ENCODE measurements at regions not wholly inside any gene's neighbourhood (a gene's known extent, or its start where the extent isn't known, plus 50 kb on each side); places are given as distances from the start of the nearest gene placed in this dataset.

- no peak for TF ChIP-seq CTCF (conservative IDR thresholded peaks at IDR 0.05; ENCODE audit: low read length)
- DNase-seq (ENCODE audit: low read depth): no peak
- no peak overlapping the region for H3K4me3 ChIP-seq (ENCODE audit: low read length)
These were observed 1109.8 kb upstream of the B3GALT2 start for GRCh38 chr1:194296201-194296600.

- no peak for TF ChIP-seq CTCF (conservative IDR thresholded peaks at IDR 0.05; ENCODE audit: low read length)
- no peak for DNase-seq (ENCODE audit: low read depth)
- H3K4me3 ChIP-seq (ENCODE audit: low read length): no peak overlapping the region
These were observed 1109.3 kb upstream of the B3GALT2 start for GRCh38 chr1:194295685-194296084.

- no peak for TF ChIP-seq CTCF (conservative IDR thresholded peaks at IDR 0.05; ENCODE audit: low read length)
- DNase-seq (ENCODE audit: low read depth): no peak
- H3K4me3 ChIP-seq (ENCODE audit: low read length): no peak overlapping the region
These were observed 1107.5 kb upstream of the B3GALT2 start for GRCh38 chr1:194293851-194294405.

GRCh38 chr1:194292966-194293365, 1106.6 kb upstream of the B3GALT2 start:
- H3K4me3 ChIP-seq (ENCODE audit: low read length): no peak overlapping the region
- DNase-seq (ENCODE audit: low read depth): no peak
- TF ChIP-seq CTCF (conservative IDR thresholded peaks at IDR 0.05; ENCODE audit: low read length): no peak

- DNase-seq (ENCODE audit: low read depth): no peak
- no peak for TF ChIP-seq CTCF (conservative IDR thresholded peaks at IDR 0.05; ENCODE audit: low read length)
- H3K4me3 ChIP-seq (ENCODE audit: low read length): no peak overlapping the region
These were observed 1103.3 kb upstream of the B3GALT2 start for GRCh38 chr1:194289569-194290266.

- no peak for DNase-seq (ENCODE audit: low read depth)
- no peak for TF ChIP-seq CTCF (conservative IDR thresholded peaks at IDR 0.05; ENCODE audit: low read length)
- H3K4me3 ChIP-seq (ENCODE audit: low read length): no peak overlapping the region
These were observed 1101.8 kb upstream of the B3GALT2 start for GRCh38 chr1:194288238-194288637.

GRCh38 chr1:194281376-194281775, 1095.0 kb upstream of the B3GALT2 start:
- H3K4me3 ChIP-seq (ENCODE audit: low read length): no peak overlapping the region
- no peak for DNase-seq (ENCODE audit: low read depth)
- TF ChIP-seq CTCF (conservative IDR thresholded peaks at IDR 0.05; ENCODE audit: low read length): no peak
